Calu3 (cell line): ENCODE measurements at regions not wholly inside any gene's neighbourhood (a gene's known extent, or its start where the extent isn't known, plus 50 kb on each side); places are given as distances from the start of the nearest gene placed in this dataset.

Experiments
- BruUV-seq: library from RNA; stranded (reverse); fragments of 400-500 nt; replicated peaks from 2 replicates; lab custom pipeline; 2021; lab: Mats Ljungman, UMichigan
- CTCF ChIA-PET: fragments of 300-600 bp; sonication (Branson Sonifier 250); formaldehyde crosslinking; loops from one replicate; lab custom pipeline; 2022; ENCODE audit warnings: antibody characterized with exemption; lab: Charles Lee
- DNase-seq: peaks from one replicate; pipeline ENCODE4 v3.0.0; 2022
- H3K27ac Mint-ChIP-seq: one replicate; pipeline ENCODE4 v1.8.0; 2022; ENCODE audit warnings: mixed read lengths; ENCODE audit not compliant: unreplicated experiment
- H3K27me3 Mint-ChIP-seq: one replicate; pipeline ENCODE4 v1.8.0; 2022; ENCODE audit warnings: mixed read lengths; ENCODE audit not compliant: unreplicated experiment
- H3K36me3 Mint-ChIP-seq: one replicate; pipeline ENCODE4 v1.8.0; 2022; ENCODE audit warnings: mild to moderate bottlenecking, moderate library complexity, mixed read lengths; ENCODE audit not compliant: insufficient read depth, unreplicated experiment
- H3K4me1 Mint-ChIP-seq: one replicate; pipeline ENCODE4 v1.8.0; 2022; ENCODE audit warnings: mild to moderate bottlenecking, low read depth, mixed read lengths; ENCODE audit not compliant: unreplicated experiment
- H3K4me3 Mint-ChIP-seq: one replicate; pipeline ENCODE4 v1.8.0; 2022; ENCODE audit warnings: mild to moderate bottlenecking, low read depth, moderate library complexity, mixed read lengths; ENCODE audit not compliant: unreplicated experiment
- H3K9me3 Mint-ChIP-seq: one replicate; pipeline ENCODE4 v1.8.0; 2022; ENCODE audit warnings: low read depth, mixed read lengths; ENCODE audit not compliant: unreplicated experiment
- intact Hi-C: fragments of 100-400 bp; cut with micrococcal nuclease; formaldehyde crosslinking; loops from one replicate; pipeline ENCODE4 v1.10.0; 2022; ENCODE audit not compliant: unreplicated experiment
- TF ChIP-seq, protein P1 (sequence below): fragments of 200-600 bp; IDR thresholded peaks from one replicate; pipeline ENCODE4 v1.8.0; 2022; ENCODE audit warnings: antibody characterized with exemption; ENCODE audit not compliant: unreplicated experiment

DNA sequence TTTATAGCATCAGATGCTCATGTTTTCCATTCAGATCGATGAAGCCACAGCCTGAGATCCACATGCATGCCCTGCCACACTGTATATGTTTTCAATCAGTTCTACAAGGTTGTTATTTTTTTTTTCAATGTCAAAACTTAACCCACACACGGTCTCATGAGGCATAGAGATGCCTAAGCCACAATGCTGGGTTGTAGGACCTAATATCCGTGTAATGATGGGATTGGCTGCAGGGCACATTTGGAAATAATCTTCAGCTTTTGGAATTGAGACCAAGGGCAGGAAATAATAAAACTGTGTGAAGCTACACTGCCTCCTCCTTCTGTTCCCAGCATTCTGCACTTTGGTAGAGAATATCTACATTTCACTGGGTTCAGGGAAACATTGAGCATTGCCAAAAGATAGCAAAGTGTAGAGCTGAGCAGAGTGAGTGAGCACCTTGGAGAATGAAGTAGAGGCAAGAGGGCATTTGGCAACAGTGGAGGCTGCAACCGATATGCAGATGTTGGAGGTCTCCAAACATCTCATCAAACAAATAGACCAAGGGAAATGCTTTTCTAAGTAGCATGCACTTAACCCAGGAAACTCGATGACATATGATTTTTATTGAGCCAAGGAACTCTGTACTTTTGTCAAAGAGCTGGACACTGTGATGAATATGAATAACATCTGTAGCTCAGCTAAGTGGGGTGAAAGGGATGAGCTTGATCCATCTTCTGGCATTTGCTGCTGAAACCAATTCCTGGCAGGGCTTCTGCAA, 176.7 kb downstream of the LYPLAL1 start:
- CTCF ChIA-PET, result no interaction called here
- TF ChIP-seq, protein P1, sequence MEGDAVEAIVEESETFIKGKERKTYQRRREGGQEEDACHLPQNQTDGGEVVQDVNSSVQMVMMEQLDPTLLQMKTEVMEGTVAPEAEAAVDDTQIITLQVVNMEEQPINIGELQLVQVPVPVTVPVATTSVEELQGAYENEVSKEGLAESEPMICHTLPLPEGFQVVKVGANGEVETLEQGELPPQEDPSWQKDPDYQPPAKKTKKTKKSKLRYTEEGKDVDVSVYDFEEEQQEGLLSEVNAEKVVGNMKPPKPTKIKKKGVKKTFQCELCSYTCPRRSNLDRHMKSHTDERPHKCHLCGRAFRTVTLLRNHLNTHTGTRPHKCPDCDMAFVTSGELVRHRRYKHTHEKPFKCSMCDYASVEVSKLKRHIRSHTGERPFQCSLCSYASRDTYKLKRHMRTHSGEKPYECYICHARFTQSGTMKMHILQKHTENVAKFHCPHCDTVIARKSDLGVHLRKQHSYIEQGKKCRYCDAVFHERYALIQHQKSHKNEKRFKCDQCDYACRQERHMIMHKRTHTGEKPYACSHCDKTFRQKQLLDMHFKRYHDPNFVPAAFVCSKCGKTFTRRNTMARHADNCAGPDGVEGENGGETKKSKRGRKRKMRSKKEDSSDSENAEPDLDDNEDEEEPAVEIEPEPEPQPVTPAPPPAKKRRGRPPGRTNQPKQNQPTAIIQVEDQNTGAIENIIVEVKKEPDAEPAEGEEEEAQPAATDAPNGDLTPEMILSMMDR, result no peak
- Mint-ChIP-seq H3K9me3 (peaks cover 12% of the 10 kb centered on the region), H3K4me3 (no peak overlapping the region), H3K27me3 (no peaks in the 10 kb centered on the region), H3K4me1 (no peaks in the 10 kb centered on the region), H3K27ac (no peak overlapping the region), H3K36me3 (no peaks in the 10 kb centered on the region)
- intact Hi-C loops, result no loop called here
- no peak for DNase-seq
- BruUV-seq, result no TSS peak

DNA sequence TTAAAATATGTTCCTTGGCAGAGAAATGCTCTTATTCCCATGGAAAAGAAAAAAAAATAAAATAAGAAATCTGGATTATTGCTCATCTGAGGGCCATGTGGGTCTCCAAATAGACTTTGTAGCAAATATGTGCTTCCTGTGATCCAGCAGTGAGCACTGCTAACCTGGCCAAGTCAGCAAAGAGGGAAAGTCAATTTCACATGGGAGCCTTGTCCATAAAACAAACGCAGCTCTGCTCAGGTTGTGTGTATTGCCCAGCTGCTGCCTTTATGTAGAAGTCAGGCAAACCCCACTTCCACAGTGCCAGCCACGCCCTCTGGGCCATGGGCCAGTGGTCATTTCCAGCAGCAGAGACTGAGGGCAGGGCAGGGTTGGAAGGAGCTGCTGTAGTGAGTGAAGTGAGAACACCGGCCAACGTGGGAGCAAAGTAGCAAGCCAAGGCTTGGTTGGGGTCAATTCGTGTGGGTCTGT, 174.3 kb downstream of the LYPLAL1 start:
- H3K9me3 Mint-ChIP-seq, result peaks cover 20% of the 10 kb centered on the region
- no peaks in the 10 kb centered on the region for H3K27me3 Mint-ChIP-seq
- H3K4me1 Mint-ChIP-seq, result no peaks in the 10 kb centered on the region
- no peak overlapping the region for H3K4me3 Mint-ChIP-seq
- H3K36me3 Mint-ChIP-seq, result no peaks in the 10 kb centered on the region
- no TSS peak for BruUV-seq
- CTCF ChIA-PET, result no interaction called here
- TF ChIP-seq, protein P1, result no peak
- intact Hi-C loops, result no loop called here
- no peak for DNase-seq
- H3K27ac Mint-ChIP-seq, result no peak overlapping the region

DNA sequence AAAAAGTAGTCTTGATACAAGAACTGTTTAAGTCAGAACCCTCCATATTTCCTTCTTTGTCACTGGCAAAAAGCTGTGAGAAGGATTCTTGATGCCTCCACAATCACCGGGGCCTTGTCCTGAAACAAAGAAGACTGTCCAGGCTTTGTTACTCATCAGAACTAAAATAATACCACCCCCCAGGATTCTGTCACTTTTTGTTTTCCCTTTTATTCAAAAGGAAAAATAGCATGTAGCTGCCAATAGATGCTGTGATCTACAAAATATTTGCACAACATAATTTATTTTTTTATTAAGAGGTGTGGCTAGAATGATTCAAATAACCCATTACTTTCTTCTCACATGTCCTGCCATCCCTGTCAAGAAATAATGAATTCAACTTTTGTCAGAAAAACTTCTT, 173.7 kb downstream of the LYPLAL1 start:
- no peaks in the 10 kb centered on the region for H3K27me3 Mint-ChIP-seq
- CTCF ChIA-PET, result no interaction called here

DNA sequence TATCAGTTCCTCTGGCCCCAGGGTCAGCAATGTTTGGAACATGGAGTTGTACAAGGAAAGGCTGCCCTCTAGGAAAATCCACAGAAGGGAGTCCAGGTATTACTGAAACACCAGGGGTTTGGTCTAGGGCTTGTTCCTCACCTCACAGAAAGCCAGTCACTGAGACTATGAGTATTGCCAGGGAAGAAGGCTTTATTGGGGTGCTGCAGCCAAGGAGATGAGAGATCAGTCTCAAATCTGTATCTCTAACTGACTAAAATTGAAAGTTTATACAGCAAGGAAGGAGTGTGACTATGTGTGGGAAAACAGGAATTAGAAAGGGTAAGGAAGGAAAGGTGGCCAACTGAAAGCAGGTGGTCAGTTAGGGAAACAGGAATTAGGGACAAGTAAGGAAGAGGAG, 172.3 kb downstream of the LYPLAL1 start:
- no peaks in the 10 kb centered on the region for H3K36me3 Mint-ChIP-seq
- H3K27me3 Mint-ChIP-seq, result no peaks in the 10 kb centered on the region
- H3K27ac Mint-ChIP-seq, result no peak overlapping the region
- peaks cover 20% of the 10 kb centered on the region for H3K9me3 Mint-ChIP-seq
- CTCF ChIA-PET, result interaction anchor here (0.7 kb wide), 1 partner anchor 1063 kb away, joined by 5 read pairs; no protein-coding TSS in a partner anchor
- H3K4me3 Mint-ChIP-seq, result no peak overlapping the region
- no TSS peak for BruUV-seq
- intact Hi-C loops, result no loop called here
- DNase-seq, result no peak
- TF ChIP-seq, protein P1, result no peak
- no peaks in the 10 kb centered on the region for H3K4me1 Mint-ChIP-seq

More for the DNA sequence above, 173.7 kb downstream of the LYPLAL1 start:
- BruUV-seq, result no TSS peak
- Mint-ChIP-seq H3K9me3 (peaks cover 20% of the 10 kb centered on the region), H3K4me1 (no peaks in the 10 kb centered on the region), H3K36me3 (no peaks in the 10 kb centered on the region), H3K4me3 (no peak overlapping the region), H3K27ac (no peak overlapping the region)
- TF ChIP-seq, protein P1, result no peak
- no peak for DNase-seq
- intact Hi-C loops, result no loop called here
